ENCODE measurements at regions not wholly inside any gene's neighbourhood (a gene's known extent, or its start where the extent isn't known, plus 50 kb on each side); places are given as distances from the start of the nearest gene placed in this dataset.

DNA sequence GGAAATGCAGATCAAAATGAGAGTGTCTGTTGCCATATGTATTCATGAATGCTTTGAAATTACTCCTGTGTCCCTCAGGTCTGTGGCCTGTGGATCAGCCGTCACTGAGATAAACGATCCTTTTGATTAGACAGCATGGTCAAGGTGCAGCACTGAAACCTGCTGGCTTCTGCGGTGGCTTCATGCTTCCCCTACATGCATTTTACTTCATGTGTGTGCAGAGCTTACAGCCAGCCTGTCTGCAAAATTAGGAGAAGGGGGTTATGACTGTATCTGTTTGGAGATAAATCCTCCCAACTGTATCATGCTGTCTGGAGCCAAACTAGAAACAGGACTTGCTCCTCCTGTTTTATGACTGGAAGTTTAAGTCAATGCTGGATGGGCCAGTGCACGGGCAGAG lies 71.0 kb upstream of the PLPP4 start:
- no peak for DNase-seq (ENCODE audit: low spot score)
- no peak overlapping the region for H3K27ac Mint-ChIP-seq (ENCODE audit: unreplicated experiment)
- H3K27me3 Mint-ChIP-seq (ENCODE audit: low read depth), result no peaks in the 10 kb centered on the region
- TF ChIP-seq CTCF (IDR thresholded peaks at IDR 0.05), result no peak
- H3K4me3 Mint-ChIP-seq (ENCODE audit: unreplicated experiment), result no peak overlapping the region
- H3K9me3 Mint-ChIP-seq (ENCODE audit: low read depth), result no peaks in the 10 kb centered on the region
- no peaks in the 10 kb centered on the region for H3K36me3 Mint-ChIP-seq (ENCODE audit: low read depth)
- peaks cover 6% of the 10 kb centered on the region for H3K4me1 Mint-ChIP-seq (ENCODE audit: low read depth)

DNA sequence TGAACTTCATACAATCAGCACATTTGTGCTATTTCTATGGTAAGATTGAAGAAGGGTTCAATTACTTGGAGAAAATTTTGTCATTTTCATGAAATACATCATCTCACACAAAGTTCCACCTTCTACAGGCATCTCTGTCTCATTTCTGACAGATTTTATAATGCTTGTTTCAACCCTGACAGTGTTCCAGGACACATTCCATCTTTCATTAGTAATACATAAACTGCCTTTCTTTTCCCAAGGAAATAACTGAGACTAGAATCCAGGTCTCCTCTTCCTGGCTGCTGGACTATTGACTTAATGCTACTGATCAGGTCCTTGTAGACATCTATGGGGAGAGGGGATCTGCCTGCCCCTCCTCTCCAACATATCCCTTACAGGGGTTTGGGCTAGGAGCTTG lies 70.1 kb upstream of the PLPP4 start:
- Mint-ChIP-seq H3K27ac (ENCODE audit: unreplicated experiment) (no peak overlapping the region), H3K4me1 (ENCODE audit: low read depth) (peaks cover 6% of the 10 kb centered on the region), H3K36me3 (ENCODE audit: low read depth) (no peaks in the 10 kb centered on the region), H3K9me3 (ENCODE audit: low read depth) (no peaks in the 10 kb centered on the region), H3K4me3 (ENCODE audit: unreplicated experiment) (no peak overlapping the region), H3K27me3 (ENCODE audit: low read depth) (peaks cover 1% of the 10 kb centered on the region)
- DNase-seq (ENCODE audit: low spot score), result no peak
- TF ChIP-seq CTCF (IDR thresholded peaks at IDR 0.05), result no peak

GRCh38 chr10:120387326-120387725 lies 69.7 kb upstream of the PLPP4 start:
- H3K4me3 Mint-ChIP-seq (ENCODE audit: unreplicated experiment), result no peak overlapping the region
- no peak for DNase-seq (ENCODE audit: low spot score)
- no peak overlapping the region for H3K27ac Mint-ChIP-seq (ENCODE audit: unreplicated experiment)
- no peaks in the 10 kb centered on the region for H3K9me3 Mint-ChIP-seq (ENCODE audit: low read depth)
- TF ChIP-seq CTCF (IDR thresholded peaks at IDR 0.05), result no peak
- no peaks in the 10 kb centered on the region for H3K36me3 Mint-ChIP-seq (ENCODE audit: low read depth)
- H3K27me3 Mint-ChIP-seq (ENCODE audit: low read depth), result peaks cover 1% of the 10 kb centered on the region
- H3K4me1 Mint-ChIP-seq (ENCODE audit: low read depth), result peaks cover 6% of the 10 kb centered on the region

- Mint-ChIP-seq H3K4me1 (ENCODE audit: low read depth) (peaks cover 2% of the 10 kb centered on the region), H3K9me3 (ENCODE audit: low read depth) (no peaks in the 10 kb centered on the region), H3K27ac (ENCODE audit: unreplicated experiment) (no peak overlapping the region), H3K27me3 (ENCODE audit: low read depth) (peaks cover 1% of the 10 kb centered on the region), H3K4me3 (ENCODE audit: unreplicated experiment) (no peak overlapping the region), H3K36me3 (ENCODE audit: low read depth) (no peaks in the 10 kb centered on the region)
- DNase-seq (ENCODE audit: low spot score), result no peak
- no peak for TF ChIP-seq CTCF (IDR thresholded peaks at IDR 0.05)
These were observed 64.8 kb upstream of the PLPP4 start for GRCh38 chr10:120392245-120392644.

DNA sequence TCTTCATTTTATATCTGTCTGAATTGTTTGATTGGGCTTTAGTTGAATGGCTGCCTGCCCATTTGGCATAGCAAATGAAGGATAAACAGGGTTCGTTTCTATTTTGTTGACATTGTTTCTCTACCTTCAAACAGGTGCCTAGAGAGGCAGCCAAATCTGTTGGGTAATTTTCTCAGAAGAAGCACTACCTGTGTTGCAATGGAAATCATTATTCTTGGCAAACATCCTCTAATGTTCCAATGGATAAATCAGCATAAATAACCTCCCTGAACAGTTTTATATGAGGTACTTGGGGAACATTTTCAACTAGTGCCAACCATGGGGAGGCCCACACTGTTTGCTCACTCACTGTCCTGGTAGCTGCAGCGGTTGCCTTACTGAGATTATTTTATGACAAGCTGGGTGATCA lies 64.4 kb upstream of the PLPP4 start:
- Mint-ChIP-seq H3K4me3 (ENCODE audit: unreplicated experiment) (no peak overlapping the region), H3K4me1 (ENCODE audit: low read depth) (no peaks in the 10 kb centered on the region), H3K36me3 (ENCODE audit: low read depth) (no peaks in the 10 kb centered on the region), H3K27ac (ENCODE audit: unreplicated experiment) (no peak overlapping the region), H3K27me3 (ENCODE audit: low read depth) (peaks cover 1% of the 10 kb centered on the region), H3K9me3 (ENCODE audit: low read depth) (no peaks in the 10 kb centered on the region)
- no peak for DNase-seq (ENCODE audit: low spot score)
- TF ChIP-seq CTCF (IDR thresholded peaks at IDR 0.05), result no peak

Measured in chondrocyte (in vitro differentiated cells).